A549 (cell line): ENCODE measurements at regions not wholly inside any gene's neighbourhood (a gene's known extent, or its start where the extent isn't known, plus 50 kb on each side); places are given as distances from the start of the nearest gene placed in this dataset.

ENCODE experiments used
- ATAC-seq, 2 experiments: fragments of 200-7000 bp in 1 of 2; fragments of >200 bp in 1 of 2; cut with Nextera tagmentation in 1 of 2; cut with Tn5 transposase in 1 of 2; 3 replicates each; pipeline versions ENCODE4 v1.8.0 to v1.9.1; 2018 to 2020; ENCODE audit warnings: mild to moderate bottlenecking in 1 of 2, moderate library complexity in 1 of 2
- CTCF ChIA-PET: fragments of 300-600 bp; sonication (Branson Sonifier 250); formaldehyde crosslinking; extraction: SDS; loops from one replicate; lab custom pipeline; 2021; ENCODE audit warnings: antibody characterized with exemption, inconsistent platforms; lab: Yijun Ruan, JAX
- POLR2A ChIA-PET: fragments of 350-600 bp; formaldehyde crosslinking; extraction: SDS; loops from one replicate; lab custom pipeline; 2021; ENCODE audit warnings: antibody characterized with exemption, inconsistent platforms; lab: Yijun Ruan, JAX
- DNase-seq, 2 experiments: peaks; one replicate each; pipeline versions ENCODE4 v3.0.0 to v3.0.0-alpha.2; 2011 to 2016; ENCODE audit warnings: low read depth in 1 of 2, low spot score in 1 of 2
- FAIRE-seq: peaks from 2 replicates; lab custom pipeline; 2011; peaks lifted over from hg19 to GRCh38; lab: Jason Lieb, UNC
- H3K27ac ChIP-seq, 2 experiments: fragments of >200 bp; sonication (Bioruptor Twin); formaldehyde crosslinking; 3 replicates each; pipeline ENCODE4 v1.5.1; 2016 to 2017
- H3K4me1 ChIP-seq: fragments of >200 bp; sonication (Bioruptor Twin); formaldehyde crosslinking; 3 replicates; pipeline ENCODE4 v1.6.1; 2016
- H3K4me2 ChIP-seq: fragments of >200 bp; sonication (Bioruptor Twin); formaldehyde crosslinking; 3 replicates; pipeline ENCODE4 v1.6.1; 2016
- H3K4me3 ChIP-seq: fragments of >200 bp; sonication (Bioruptor Twin); formaldehyde crosslinking; 3 replicates; pipeline ENCODE4 v1.5.1; 2016
- H3K9me3 ChIP-seq: fragments of >200 bp; sonication (Bioruptor Twin); formaldehyde crosslinking; 3 replicates; pipeline ENCODE4 v1.6.1; 2016
- CBX8 ChIP-seq: fragments of 200-600 bp; sonication (generic); IDR thresholded peaks from 2 replicates; pipeline ENCODE4 v1.6.1; 2016
- CHD2 ChIP-seq: fragments of 150-350 bp; IDR thresholded peaks from 2 replicates; pipeline ENCODE4 v1.6.1; 2014; ENCODE audit warnings: low read length; ENCODE audit not compliant: partially characterized antibody
- CHD4 ChIP-seq: fragments of 200-600 bp; sonication (generic); IDR thresholded peaks from 2 replicates; pipeline ENCODE4 v1.6.1; 2016; ENCODE audit warnings: antibody characterized with exemption, mild to moderate bottlenecking, borderline replicate concordance
- EHF ChIP-seq: fragments of 250-450 bp; sonication (Bioruptor Pico); IDR thresholded peaks from 2 replicates; pipeline ENCODE4 v1.5.0; 2020; ENCODE audit warnings: mild to moderate bottlenecking
- EHMT2 ChIP-seq: fragments of 200-600 bp; sonication (generic); IDR thresholded peaks from 2 replicates; pipeline ENCODE4 v1.6.1; 2016; ENCODE audit warnings: antibody characterized with exemption, low read depth, mild to moderate bottlenecking, moderate library complexity
- ELK1 ChIP-seq: fragments of 150-350 bp; IDR thresholded peaks from 2 replicates; pipeline ENCODE4 v1.6.1; 2014; ENCODE audit warnings: low read depth, mild to moderate bottlenecking, low read length
- FOXS1 ChIP-seq: fragments of 250-450 bp; sonication (Bioruptor Pico); IDR thresholded peaks from 2 replicates; pipeline ENCODE4 v1.5.0; 2020; ENCODE audit warnings: mild to moderate bottlenecking, moderate library complexity
- HDAC2 ChIP-seq: fragments of 200-600 bp; sonication (generic); IDR thresholded peaks from 2 replicates; pipeline ENCODE4 v1.6.1; 2016
- HOXA7 ChIP-seq: fragments of 250-450 bp; sonication (Bioruptor Pico); IDR thresholded peaks from 2 replicates; pipeline ENCODE4 v1.5.0; 2020; ENCODE audit warnings: mild to moderate bottlenecking, moderate library complexity
- HOXB13 ChIP-seq: fragments of 250-450 bp; sonication (Bioruptor Pico); IDR thresholded peaks from 2 replicates; pipeline ENCODE4 v1.5.0; 2020; ENCODE audit warnings: low read depth, mild to moderate bottlenecking, moderate library complexity
- HOXB5 ChIP-seq: fragments of 250-450 bp; sonication (Bioruptor Pico); IDR thresholded peaks from 2 replicates; pipeline ENCODE4 v1.5.0; 2020; ENCODE audit warnings: mild to moderate bottlenecking, moderate library complexity
- JUNB ChIP-seq: fragments of >200 bp; sonication (Bioruptor Twin); formaldehyde crosslinking; IDR thresholded peaks from 2 replicates; pipeline ENCODE4 v1.6.1; 2016
- MAZ ChIP-seq: fragments of 150-350 bp; IDR thresholded peaks from 2 replicates; pipeline ENCODE4 v1.6.1; 2014; ENCODE audit warnings: antibody characterized with exemption, low read depth, low read length, borderline replicate concordance
- NFE2L2 ChIP-seq: fragments of 150-350 bp; conservative IDR thresholded peaks from 2 replicates; pipeline ENCODE4 v1.6.1; 2014; ENCODE audit warnings: low read length
- POLR2AphosphoS2 ChIP-seq: conservative IDR thresholded peaks from 2 replicates; pipeline ENCODE4 v1.6.1; 2012; ENCODE audit warnings: low read length, improper control_type of control experiment, inconsistent platforms
- RCOR1 ChIP-seq: fragments of 150-350 bp; IDR thresholded peaks from 2 replicates; pipeline ENCODE4 v1.6.1; 2014; ENCODE audit warnings: antibody characterized with exemption, low read length, low read depth
- SMC3 ChIP-seq: fragments of >200 bp; sonication (Bioruptor Twin); formaldehyde crosslinking; IDR thresholded peaks from 3 replicates; pipeline ENCODE4 v1.6.1; 2018; ENCODE audit warnings: inconsistent platforms
- SREBF2 ChIP-seq: fragments of 450-650 bp; IDR thresholded peaks from 2 replicates; pipeline ENCODE4 v1.6.1; 2014; ENCODE audit warnings: mild to moderate bottlenecking, moderate library complexity
- ZC3H11A ChIP-seq: fragments of 450-650 bp; IDR thresholded peaks from 2 replicates; pipeline ENCODE4 v1.6.1; 2014; ENCODE audit warnings: antibody characterized with exemption, mild to moderate bottlenecking
- ZNF302 ChIP-seq: fragments of 250-450 bp; sonication (Bioruptor Pico); IDR thresholded peaks from 2 replicates; pipeline ENCODE4 v1.9.0; 2021; ENCODE audit warnings: inconsistent platforms, mild to moderate bottlenecking, moderate library complexity
- WGBS: methylation state at CpG from one replicate; pipeline ENCODE4 v1.1.6; 2017; ENCODE audit errors: missing lambda C conversion rate; 5-methylcytosine and 5-hydroxymethylcytosine counted together
- TF ChIP-seq, protein P1 (sequence below): fragments of >200 bp; sonication (Bioruptor Twin); formaldehyde crosslinking; IDR thresholded peaks from 3 replicates; pipeline ENCODE4 v1.6.1; 2016
- TF ChIP-seq, protein P2 (sequence below): fragments of 450-650 bp; IDR thresholded peaks from 2 replicates; pipeline ENCODE4 v1.6.1; 2014; ENCODE audit warnings: antibody characterized with exemption
- TF ChIP-seq, protein P3 (sequence below): fragments of 200-600 bp; sonication (generic); IDR thresholded peaks from 2 replicates; pipeline ENCODE4 v1.6.1; 2016; ENCODE audit warnings: antibody characterized with exemption, mild to moderate bottlenecking, moderate library complexity
- TF ChIP-seq, protein P4 (sequence below): fragments of >200 bp; sonication (Bioruptor Twin); formaldehyde crosslinking; IDR thresholded peaks from 3 replicates; pipeline ENCODE4 v1.5.1; 2016

DNA sequence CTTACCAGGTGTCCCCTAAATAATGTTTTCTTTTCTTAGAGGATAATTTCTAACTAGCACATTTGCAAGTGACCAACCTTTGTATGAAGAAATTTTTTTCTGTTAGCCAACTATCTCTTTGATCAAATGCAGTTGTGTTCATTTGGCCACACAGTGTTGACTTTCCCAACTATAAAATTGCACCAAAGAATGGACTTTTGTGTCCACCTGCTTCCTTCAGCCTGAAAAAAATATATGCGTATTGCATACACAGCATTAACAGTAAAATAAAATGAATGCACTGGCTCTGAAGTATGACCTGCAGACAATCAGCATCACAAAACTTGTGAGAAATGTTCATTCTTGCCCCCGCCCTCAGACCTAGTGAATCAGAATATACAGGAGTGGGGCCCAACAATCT, 342.0 kb downstream of the SEC23A start:
- FAIRE-seq = no peak
- CTCF ChIA-PET = no interaction called here
- 52% methylated on average over 2 of the region's 2 CpGs for WGBS
- no peak overlapping the region for H3K4me3 ChIP-seq
- POLR2A ChIA-PET = no interaction called here
- ATAC-seq = no peak
- H3K9me3 ChIP-seq = no peaks in the 10 kb centered on the region
- no peaks in the 10 kb centered on the region for H3K4me1 ChIP-seq
- H3K27ac ChIP-seq = no peak overlapping the region
- TF ChIP-seq, protein P1, sequence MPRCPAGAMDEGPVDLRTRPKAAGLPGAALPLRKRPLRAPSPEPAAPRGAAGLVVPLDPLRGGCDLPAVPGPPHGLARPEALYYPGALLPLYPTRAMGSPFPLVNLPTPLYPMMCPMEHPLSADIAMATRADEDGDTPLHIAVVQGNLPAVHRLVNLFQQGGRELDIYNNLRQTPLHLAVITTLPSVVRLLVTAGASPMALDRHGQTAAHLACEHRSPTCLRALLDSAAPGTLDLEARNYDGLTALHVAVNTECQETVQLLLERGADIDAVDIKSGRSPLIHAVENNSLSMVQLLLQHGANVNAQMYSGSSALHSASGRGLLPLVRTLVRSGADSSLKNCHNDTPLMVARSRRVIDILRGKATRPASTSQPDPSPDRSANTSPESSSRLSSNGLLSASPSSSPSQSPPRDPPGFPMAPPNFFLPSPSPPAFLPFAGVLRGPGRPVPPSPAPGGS = no peak
- no peak for TF ChIP-seq HOXB13 (CRISPR knock-in tag)
- no peak for TF ChIP-seq ZNF302 (CRISPR knock-in tag)
- no peak for TF ChIP-seq HOXB5
- DNase-seq = no peak
- no peak overlapping the region for H3K4me2 ChIP-seq

- POLR2A ChIA-PET = no interaction called here
- H3K4me3 ChIP-seq = no peak overlapping the region
- ATAC-seq = no peak
- no peak for TF ChIP-seq HOXB5
- TF ChIP-seq CHD4 = no peak
- TF ChIP-seq POLR2AphosphoS2 = no peak
- TF ChIP-seq ZC3H11A = no peak
- TF ChIP-seq MAZ = no peak
- TF ChIP-seq, protein P2, sequence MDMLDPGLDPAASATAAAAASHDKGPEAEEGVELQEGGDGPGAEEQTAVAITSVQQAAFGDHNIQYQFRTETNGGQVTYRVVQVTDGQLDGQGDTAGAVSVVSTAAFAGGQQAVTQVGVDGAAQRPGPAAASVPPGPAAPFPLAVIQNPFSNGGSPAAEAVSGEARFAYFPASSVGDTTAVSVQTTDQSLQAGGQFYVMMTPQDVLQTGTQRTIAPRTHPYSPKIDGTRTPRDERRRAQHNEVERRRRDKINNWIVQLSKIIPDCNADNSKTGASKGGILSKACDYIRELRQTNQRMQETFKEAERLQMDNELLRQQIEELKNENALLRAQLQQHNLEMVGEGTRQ = no peak
- no peak for TF ChIP-seq HDAC2
- no peak for TF ChIP-seq RCOR1
- TF ChIP-seq, protein P1 = no peak
- no peak for TF ChIP-seq CBX8
- TF ChIP-seq, protein P3, sequence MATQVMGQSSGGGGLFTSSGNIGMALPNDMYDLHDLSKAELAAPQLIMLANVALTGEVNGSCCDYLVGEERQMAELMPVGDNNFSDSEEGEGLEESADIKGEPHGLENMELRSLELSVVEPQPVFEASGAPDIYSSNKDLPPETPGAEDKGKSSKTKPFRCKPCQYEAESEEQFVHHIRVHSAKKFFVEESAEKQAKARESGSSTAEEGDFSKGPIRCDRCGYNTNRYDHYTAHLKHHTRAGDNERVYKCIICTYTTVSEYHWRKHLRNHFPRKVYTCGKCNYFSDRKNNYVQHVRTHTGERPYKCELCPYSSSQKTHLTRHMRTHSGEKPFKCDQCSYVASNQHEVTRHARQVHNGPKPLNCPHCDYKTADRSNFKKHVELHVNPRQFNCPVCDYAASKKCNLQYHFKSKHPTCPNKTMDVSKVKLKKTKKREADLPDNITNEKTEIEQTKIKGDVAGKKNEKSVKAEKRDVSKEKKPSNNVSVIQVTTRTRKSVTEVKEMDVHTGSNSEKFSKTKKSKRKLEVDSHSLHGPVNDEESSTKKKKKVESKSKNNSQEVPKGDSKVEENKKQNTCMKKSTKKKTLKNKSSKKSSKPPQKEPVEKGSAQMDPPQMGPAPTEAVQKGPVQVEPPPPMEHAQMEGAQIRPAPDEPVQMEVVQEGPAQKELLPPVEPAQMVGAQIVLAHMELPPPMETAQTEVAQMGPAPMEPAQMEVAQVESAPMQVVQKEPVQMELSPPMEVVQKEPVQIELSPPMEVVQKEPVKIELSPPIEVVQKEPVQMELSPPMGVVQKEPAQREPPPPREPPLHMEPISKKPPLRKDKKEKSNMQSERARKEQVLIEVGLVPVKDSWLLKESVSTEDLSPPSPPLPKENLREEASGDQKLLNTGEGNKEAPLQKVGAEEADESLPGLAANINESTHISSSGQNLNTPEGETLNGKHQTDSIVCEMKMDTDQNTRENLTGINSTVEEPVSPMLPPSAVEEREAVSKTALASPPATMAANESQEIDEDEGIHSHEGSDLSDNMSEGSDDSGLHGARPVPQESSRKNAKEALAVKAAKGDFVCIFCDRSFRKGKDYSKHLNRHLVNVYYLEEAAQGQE = no peak
- TF ChIP-seq ELK1 = no peak
- TF ChIP-seq, all 56 proteins: peak for 0
- Histone ChIP-seq H3K9me3 (no peaks in the 10 kb centered on the region), H3K4me1 (no peaks in the 10 kb centered on the region), H3K27ac (no peak overlapping the region), H3K4me2 (no peak overlapping the region)
- WGBS = 4% methylated on average over 2 of the region's 2 CpGs
- no peak for DNase-seq
- CTCF ChIA-PET = no interaction called here
- no peak for FAIRE-seq
These were observed 344.4 kb downstream of the SEC23A start for GRCh38 chr14:38758661-38759060.

- ChIA-PET POLR2A (no interaction called here), CTCF (no interaction called here)
- no peak for ATAC-seq
- no peaks in the 10 kb centered on the region for H3K9me3 ChIP-seq
- no peak for FAIRE-seq
- 15% methylated on average over 3 of the region's 3 CpGs for WGBS
- H3K4me1 ChIP-seq = no peaks in the 10 kb centered on the region
- no peak for DNase-seq
- no peak overlapping the region for H3K4me3 ChIP-seq
- no peak overlapping the region for H3K4me2 ChIP-seq
- H3K27ac ChIP-seq = no peak overlapping the region
- no peak for TF ChIP-seq SREBF2
- TF ChIP-seq NFE2L2 = no peak
- no peak for TF ChIP-seq CHD2
- TF ChIP-seq EHMT2 = no peak
- TF ChIP-seq JUNB = no peak
- no peak for TF ChIP-seq RCOR1
- TF ChIP-seq, protein P4, sequence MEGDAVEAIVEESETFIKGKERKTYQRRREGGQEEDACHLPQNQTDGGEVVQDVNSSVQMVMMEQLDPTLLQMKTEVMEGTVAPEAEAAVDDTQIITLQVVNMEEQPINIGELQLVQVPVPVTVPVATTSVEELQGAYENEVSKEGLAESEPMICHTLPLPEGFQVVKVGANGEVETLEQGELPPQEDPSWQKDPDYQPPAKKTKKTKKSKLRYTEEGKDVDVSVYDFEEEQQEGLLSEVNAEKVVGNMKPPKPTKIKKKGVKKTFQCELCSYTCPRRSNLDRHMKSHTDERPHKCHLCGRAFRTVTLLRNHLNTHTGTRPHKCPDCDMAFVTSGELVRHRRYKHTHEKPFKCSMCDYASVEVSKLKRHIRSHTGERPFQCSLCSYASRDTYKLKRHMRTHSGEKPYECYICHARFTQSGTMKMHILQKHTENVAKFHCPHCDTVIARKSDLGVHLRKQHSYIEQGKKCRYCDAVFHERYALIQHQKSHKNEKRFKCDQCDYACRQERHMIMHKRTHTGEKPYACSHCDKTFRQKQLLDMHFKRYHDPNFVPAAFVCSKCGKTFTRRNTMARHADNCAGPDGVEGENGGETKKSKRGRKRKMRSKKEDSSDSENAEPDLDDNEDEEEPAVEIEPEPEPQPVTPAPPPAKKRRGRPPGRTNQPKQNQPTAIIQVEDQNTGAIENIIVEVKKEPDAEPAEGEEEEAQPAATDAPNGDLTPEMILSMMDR = no peak
- no peak for TF ChIP-seq EHF (CRISPR knock-in tag)
- TF ChIP-seq ZNF302 (CRISPR knock-in tag) = no peak
- no peak for TF ChIP-seq ELK1
- no peak for TF ChIP-seq HOXA7 (CRISPR knock-in tag)
- TF ChIP-seq SMC3 = no peak
- TF ChIP-seq FOXS1 (CRISPR knock-in tag) = no peak
These were observed 348.0 kb downstream of the SEC23A start for GRCh38 chr14:38755036-38755435.
